Natural killer cell (primary cell): ENCODE measurements at regions not wholly inside any gene's neighbourhood (a gene's known extent, or its start where the extent isn't known, plus 50 kb on each side); places are given as distances from the start of the nearest gene placed in this dataset.
A peak's percentile ranks its signal among the peaks of the same experiment; 100 is the strongest.

ENCODE experiments used
- ATAC-seq, 3 donors: fragments of 150-1000 bp in 2 of 3; fragments of 200-7000 bp in 1 of 3; cut with Tn5 transposase; 1 replicate in 1 of 3; 2 replicates in 2 of 3; pipeline ENCODE4 v1.10.0; 2021; ENCODE audit warnings: mild to moderate bottlenecking in 2 of 3, moderate library complexity in 2 of 3
- DNase-seq, 2 donors: peaks; one replicate each; pipeline versions ENCODE4 v3.0.0 to v3.0.0-alpha.2; 2013 to 2021; ENCODE audit warnings: mixed read lengths in 1 of 2
- H3K27ac ChIP-seq: one replicate; pipeline ENCODE4 v1.5.1; 2013; ENCODE audit warnings: mild to moderate bottlenecking, low read length
- H3K27me3 ChIP-seq: one replicate; pipeline ENCODE4 v1.6.1; 2013; ENCODE audit warnings: low read length; ENCODE audit not compliant: control insufficient read depth, insufficient read depth
- H3K36me3 ChIP-seq: one replicate; pipeline ENCODE4 v1.6.1; 2013; ENCODE audit warnings: low read length; ENCODE audit not compliant: control insufficient read depth, insufficient read depth
- H3K4me1 ChIP-seq: one replicate; pipeline ENCODE4 v1.6.1; 2013; ENCODE audit warnings: low read length; ENCODE audit not compliant: control insufficient read depth, insufficient read depth
- H3K4me3 ChIP-seq: one replicate; pipeline ENCODE4 v1.5.1; 2013; ENCODE audit warnings: low read length
- H3K9me3 ChIP-seq: one replicate; pipeline ENCODE4 v1.6.1; 2013; ENCODE audit warnings: low read length; ENCODE audit not compliant: control insufficient read depth, insufficient read depth
- H3K27ac Mint-ChIP-seq, 2 donors: one replicate each; pipeline ENCODE4 v1.8.0; 2022; ENCODE audit warnings: mild to moderate bottlenecking in 2 of 2, mixed read lengths in 2 of 2, moderate library complexity in 1 of 2
- H3K27me3 Mint-ChIP-seq, 2 donors: one replicate each; pipeline ENCODE4 v1.8.0; 2022; ENCODE audit warnings: low read depth in 2 of 2, mixed read lengths in 2 of 2
- H3K36me3 Mint-ChIP-seq: one replicate; pipeline ENCODE4 v1.8.0; 2022; ENCODE audit warnings: mixed read lengths
- H3K4me1 Mint-ChIP-seq, 2 donors: one replicate each; pipeline ENCODE4 v1.8.0; 2022; ENCODE audit warnings: mixed read lengths in 2 of 2
- H3K4me3 Mint-ChIP-seq: one replicate; pipeline ENCODE4 v1.8.0; 2022; ENCODE audit warnings: mild to moderate bottlenecking, moderate library complexity, mixed read lengths
- H3K9me3 Mint-ChIP-seq, 2 donors: one replicate each; pipeline ENCODE4 v1.8.0; 2022; ENCODE audit warnings: mixed read lengths in 2 of 2
- CTCF ChIP-seq: fragments of 200-600 bp; IDR thresholded peaks from one replicate; pipeline ENCODE4 v1.8.0; 2022; ENCODE audit warnings: antibody characterized with exemption
- WGBS: methylation state at CpG from one replicate; pipeline ENCODE4 v1.1.7; 2013; ENCODE audit warnings: missing lambda C conversion rate; ENCODE audit not compliant: insufficient coverage; 5-methylcytosine and 5-hydroxymethylcytosine counted together
- intact Hi-C: fragments of 100-400 bp; cut with micrococcal nuclease; formaldehyde crosslinking; loops from one replicate; pipeline ENCODE4 v1.14.2; 2022

DNA sequence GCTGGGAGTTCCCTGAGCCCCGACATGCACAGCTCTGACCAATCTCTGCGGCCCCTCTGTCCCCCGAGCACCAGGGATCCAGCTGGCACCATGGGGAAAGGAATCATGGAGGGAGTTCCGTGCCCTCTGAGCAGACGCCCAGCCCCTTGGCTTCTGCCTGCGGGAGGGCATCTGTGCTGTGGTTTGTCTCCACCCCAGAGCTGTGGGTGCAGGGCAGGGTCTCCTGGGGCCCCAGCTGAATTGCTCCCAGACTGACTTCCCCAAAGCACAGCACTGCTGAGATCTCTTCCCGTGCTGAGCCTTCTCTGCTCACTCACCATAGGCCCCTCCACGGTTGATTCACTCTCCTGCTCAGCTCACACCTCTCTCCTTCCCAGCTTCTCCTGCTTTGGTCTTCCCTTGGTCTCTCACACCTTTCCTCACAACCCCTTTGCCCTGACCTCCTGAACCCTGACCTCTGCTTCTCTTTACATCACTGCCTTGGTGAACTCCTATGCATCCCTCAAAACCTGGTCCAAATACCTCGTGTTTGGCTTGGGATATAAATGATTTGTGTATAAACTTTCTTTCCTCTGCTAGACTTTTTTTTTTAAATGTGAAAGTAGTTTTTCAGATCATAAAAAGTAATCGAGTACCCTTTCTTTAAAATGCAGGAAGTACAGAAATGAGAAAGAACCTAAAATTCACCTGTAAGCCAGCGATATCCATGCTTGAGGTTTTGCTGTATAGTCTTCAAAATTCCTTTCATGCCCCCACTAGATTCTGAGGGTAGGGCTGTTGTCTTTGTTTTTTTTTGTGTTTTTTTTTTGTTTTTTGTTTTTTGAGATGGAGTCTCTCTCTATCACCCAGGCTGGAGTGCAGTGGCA is 265.3 kb downstream of the SEC14L1 start:
- Mint-ChIP-seq H3K27ac (peak overlapping the region; percentile 92 to 98), H3K4me3 (peak overlapping the region; percentile 80), H3K4me1 (peaks cover 83 to 96% of the 10 kb centered on the region in 2 donors), H3K27me3 (no peaks in the 10 kb centered on the region), H3K36me3 (no peaks in the 10 kb centered on the region), H3K9me3 (no peaks in the 10 kb centered on the region)
- no peak for TF ChIP-seq CTCF
- intact Hi-C loops = loop anchor here (2.0 kb wide), 1 partner anchor 39 kb away; no protein-coding TSS in a partner anchor
- Histone ChIP-seq H3K27ac (peak overlapping the region; percentile 81), H3K36me3 (peaks cover 17% of the 10 kb centered on the region), H3K4me3 (peak overlapping the region; percentile 54), H3K27me3 (no peaks in the 10 kb centered on the region), H3K9me3 (no peaks in the 10 kb centered on the region), H3K4me1 (peaks cover 100% of the 10 kb centered on the region)
- WGBS = 26% methylated on average over 10 of the region's 11 CpGs
- DNase-seq = peak in 1 of 2 donors; percentile 50
- ATAC-seq = no peak

DNA sequence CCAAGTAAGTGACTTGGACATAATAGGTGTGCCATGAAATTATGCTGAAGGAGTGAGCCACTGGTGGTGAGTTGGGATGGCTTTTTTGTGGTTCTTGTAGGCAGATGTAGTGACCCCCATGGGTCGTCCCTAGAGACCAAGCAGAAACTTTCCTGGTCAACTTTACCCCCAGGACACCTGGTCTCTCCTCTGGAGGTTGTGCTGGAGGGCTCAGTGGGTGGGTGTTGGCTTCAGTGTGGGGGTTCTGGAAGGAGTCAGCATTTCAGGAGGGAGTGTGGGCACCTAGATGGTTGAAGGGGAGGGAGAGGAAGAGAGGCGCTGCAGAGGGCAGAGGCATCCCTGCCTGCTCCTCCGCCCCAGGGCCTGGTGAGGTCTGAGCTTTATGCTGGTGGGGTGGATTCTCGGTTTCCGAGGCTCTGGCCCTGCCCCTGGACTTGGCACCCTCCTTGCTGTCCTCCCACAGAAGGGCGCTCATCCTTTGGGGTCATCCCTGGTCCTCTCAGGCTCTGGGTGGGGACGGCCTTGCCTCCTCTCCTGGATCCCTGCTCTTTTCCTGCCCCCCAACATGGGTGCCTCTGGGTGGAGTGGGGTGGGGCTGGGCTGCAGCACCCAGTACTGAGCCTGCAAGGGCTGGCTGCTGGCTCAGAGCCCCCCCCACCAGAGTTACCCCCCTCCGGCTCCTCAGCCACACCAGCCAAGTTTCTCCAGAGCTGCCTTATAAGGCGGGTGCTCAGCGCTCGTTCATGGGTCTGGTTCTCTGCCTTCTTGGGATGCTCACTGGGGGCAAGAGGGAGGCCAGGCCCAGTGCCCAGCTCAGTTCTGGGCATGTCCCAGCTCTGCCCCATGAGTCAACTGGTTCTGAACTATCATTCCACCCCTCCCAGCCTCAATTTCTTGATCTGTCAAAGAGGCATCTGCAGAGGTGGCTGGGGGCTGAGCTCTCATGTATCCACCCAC is 266.8 kb downstream of the SEC14L1 start:
- Histone ChIP-seq H3K9me3 (no peaks in the 10 kb centered on the region), H3K27ac (no peak overlapping the region), H3K4me1 (peaks cover 99% of the 10 kb centered on the region), H3K27me3 (no peaks in the 10 kb centered on the region), H3K36me3 (peaks cover 9% of the 10 kb centered on the region), H3K4me3 (no peak overlapping the region)
- TF ChIP-seq CTCF = no peak
- Mint-ChIP-seq H3K27ac (peak overlapping the region; percentile 34 to 98), H3K4me1 (peaks cover 76 to 87% of the 10 kb centered on the region in 2 donors), H3K9me3 (no peaks in the 10 kb centered on the region), H3K4me3 (peak overlapping the region; percentile 64), H3K27me3 (no peaks in the 10 kb centered on the region), H3K36me3 (no peaks in the 10 kb centered on the region)
- intact Hi-C loops = no loop called here
- ATAC-seq (no peak), DNase-seq (no peak)
- WGBS = 81% methylated on average over 11 of the region's 11 CpGs

DNA sequence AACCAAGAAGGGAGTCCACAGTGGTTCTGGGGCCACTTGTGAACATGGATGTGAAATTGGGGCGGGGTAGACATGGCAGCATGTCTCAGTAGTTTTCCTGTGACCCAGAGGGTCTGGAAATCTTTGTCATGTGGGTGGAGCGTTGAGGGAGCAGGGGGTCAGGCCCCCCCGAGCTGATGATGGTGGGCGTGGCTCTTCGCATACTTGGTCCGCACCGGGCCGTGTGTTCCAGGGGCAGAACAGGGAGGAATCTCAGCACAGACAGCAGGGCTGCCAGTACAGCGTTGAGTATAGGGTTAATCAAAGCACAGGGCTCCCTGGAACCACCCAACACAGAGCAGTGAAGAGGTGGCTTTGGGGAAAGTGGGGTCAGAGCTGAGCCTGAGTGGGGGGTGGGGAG is 267.5 kb downstream of the SEC14L1 start:
- Mint-ChIP-seq H3K27me3 (no peaks in the 10 kb centered on the region), H3K9me3 (no peaks in the 10 kb centered on the region), H3K4me3 (peak overlapping the region; percentile 64), H3K36me3 (no peaks in the 10 kb centered on the region), H3K27ac (peak overlapping the region; percentile 34 to 98), H3K4me1 (peaks cover 76 to 87% of the 10 kb centered on the region in 2 donors)
- no peaks in the 10 kb centered on the region for H3K9me3 ChIP-seq
- H3K4me1 ChIP-seq = peaks cover 97% of the 10 kb centered on the region
- DNase-seq (no peak), ATAC-seq (no peak)
- no peaks in the 10 kb centered on the region for H3K27me3 ChIP-seq
- no peak overlapping the region for H3K27ac ChIP-seq
- 93% methylated on average over 9 of the region's 9 CpGs for WGBS
- TF ChIP-seq CTCF = no peak
- peaks cover 2% of the 10 kb centered on the region for H3K36me3 ChIP-seq
- H3K4me3 ChIP-seq = no peak overlapping the region
- intact Hi-C loops = no loop called here
